ENCODE measurements at regions not wholly inside any gene's neighbourhood (a gene's known extent, or its start where the extent isn't known, plus 50 kb on each side); places are given as distances from the start of the nearest gene placed in this dataset.
"Not testable (repeated sequence)": the region's sequence is repeated elsewhere in the genome, so short reads cannot be mapped to it uniquely, and the experiment has no call there.

DNA sequence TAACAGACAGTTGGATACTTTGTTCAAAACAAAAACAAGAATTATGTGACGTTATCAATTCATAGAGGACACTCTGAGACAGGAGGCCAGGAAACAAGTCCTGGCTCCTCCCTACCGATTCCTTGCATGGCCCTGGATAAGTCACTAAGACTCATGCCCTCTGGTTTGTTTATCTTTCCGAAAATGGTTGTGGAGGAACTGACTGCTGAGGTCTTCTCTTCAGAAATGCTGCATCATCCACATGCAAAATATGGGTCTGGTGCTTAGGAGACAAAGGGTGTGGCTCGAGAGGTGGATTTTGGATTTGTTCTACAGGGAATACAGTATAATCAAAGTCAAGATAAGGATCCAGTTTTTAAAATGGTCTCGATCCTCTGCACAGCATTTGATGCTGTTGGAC lies 130.9 kb downstream of the RELL1 start:
- FAIRE-seq (no peak), DNase-seq (no peak)

DNA sequence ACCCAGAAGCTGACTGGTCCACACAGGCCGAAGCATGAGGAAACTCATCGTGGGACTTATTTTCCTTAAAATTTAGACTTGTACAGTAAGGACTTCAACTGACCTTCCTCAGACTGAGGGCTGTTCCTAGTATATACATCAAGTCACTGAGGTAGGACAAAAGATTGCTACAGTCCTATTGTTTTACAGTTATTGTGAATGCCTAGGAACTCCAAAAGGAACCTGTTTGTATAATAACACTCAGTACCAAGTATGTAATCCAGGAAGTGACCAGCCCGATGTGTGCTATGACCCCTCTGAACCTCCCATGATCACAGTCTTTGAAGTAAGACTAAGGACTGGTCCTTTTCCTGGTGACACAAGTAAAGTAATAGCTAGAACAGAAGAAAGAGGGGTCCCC lies 136.3 kb downstream of the RELL1 start:
- H3K4me3 ChIP-seq (ENCODE audit: low read length in 3 of 3); H3K36me3 ChIP-seq (ENCODE audit: control insufficient read depth in 2 of 3, insufficient read depth in 3 of 3, low read length in 3 of 3); intact Hi-C loops (cut with DNase I); H3K4me1 ChIP-seq (ENCODE audit: control insufficient read depth in 2 of 3, insufficient read depth in 2 of 3, low read depth in 1 of 3, low read length in 3 of 3); H3K27ac ChIP-seq (ENCODE audit: low read depth in 2 of 2, low read length in 2 of 2); H3K27me3 ChIP-seq (ENCODE audit: control insufficient read depth, insufficient read depth, low read length); H3K9ac ChIP-seq (ENCODE audit: low read length in 3 of 3); FAIRE-seq; DNase-seq: not testable (repeated sequence)
- H3K9me3 ChIP-seq (ENCODE audit: control insufficient read depth in 2 of 3, insufficient read depth in 1 of 3, low read length in 3 of 3), result peaks cover 0 to 16% (median 2%) of the 10 kb centered on the region in 3 donors

More for the DNA sequence above, 130.9 kb downstream of the RELL1 start:
- H3K4me3 ChIP-seq (ENCODE audit: low read length in 3 of 3), result no peak overlapping the region
- intact Hi-C loops (cut with DNase I), result no loop called here
- no peaks in the 10 kb centered on the region for H3K27me3 ChIP-seq (ENCODE audit: control insufficient read depth, insufficient read depth, low read length)
- H3K9ac ChIP-seq (ENCODE audit: low read length in 3 of 3), result no peak overlapping the region
- no peak overlapping the region for H3K27ac ChIP-seq (ENCODE audit: low read depth in 2 of 2, low read length in 2 of 2)
- H3K4me1 ChIP-seq (ENCODE audit: control insufficient read depth in 2 of 3, insufficient read depth in 2 of 3, low read depth in 1 of 3, low read length in 3 of 3), result no peaks in the 10 kb centered on the region
- H3K9me3 ChIP-seq (ENCODE audit: control insufficient read depth in 2 of 3, insufficient read depth in 1 of 3, low read length in 3 of 3), result peaks cover 0 to 12% (median 0%) of the 10 kb centered on the region in 3 donors
- peaks cover 0 to 2% (median 0%) of the 10 kb centered on the region in 3 donors for H3K36me3 ChIP-seq (ENCODE audit: control insufficient read depth in 2 of 3, insufficient read depth in 3 of 3, low read length in 3 of 3)
- TF ChIP-seq, protein P1, sequence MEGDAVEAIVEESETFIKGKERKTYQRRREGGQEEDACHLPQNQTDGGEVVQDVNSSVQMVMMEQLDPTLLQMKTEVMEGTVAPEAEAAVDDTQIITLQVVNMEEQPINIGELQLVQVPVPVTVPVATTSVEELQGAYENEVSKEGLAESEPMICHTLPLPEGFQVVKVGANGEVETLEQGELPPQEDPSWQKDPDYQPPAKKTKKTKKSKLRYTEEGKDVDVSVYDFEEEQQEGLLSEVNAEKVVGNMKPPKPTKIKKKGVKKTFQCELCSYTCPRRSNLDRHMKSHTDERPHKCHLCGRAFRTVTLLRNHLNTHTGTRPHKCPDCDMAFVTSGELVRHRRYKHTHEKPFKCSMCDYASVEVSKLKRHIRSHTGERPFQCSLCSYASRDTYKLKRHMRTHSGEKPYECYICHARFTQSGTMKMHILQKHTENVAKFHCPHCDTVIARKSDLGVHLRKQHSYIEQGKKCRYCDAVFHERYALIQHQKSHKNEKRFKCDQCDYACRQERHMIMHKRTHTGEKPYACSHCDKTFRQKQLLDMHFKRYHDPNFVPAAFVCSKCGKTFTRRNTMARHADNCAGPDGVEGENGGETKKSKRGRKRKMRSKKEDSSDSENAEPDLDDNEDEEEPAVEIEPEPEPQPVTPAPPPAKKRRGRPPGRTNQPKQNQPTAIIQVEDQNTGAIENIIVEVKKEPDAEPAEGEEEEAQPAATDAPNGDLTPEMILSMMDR (IDR thresholded peaks at IDR 0.05; ENCODE audit: borderline replicate concordance, extremely low read depth, insufficient read depth), result no peak

DNA sequence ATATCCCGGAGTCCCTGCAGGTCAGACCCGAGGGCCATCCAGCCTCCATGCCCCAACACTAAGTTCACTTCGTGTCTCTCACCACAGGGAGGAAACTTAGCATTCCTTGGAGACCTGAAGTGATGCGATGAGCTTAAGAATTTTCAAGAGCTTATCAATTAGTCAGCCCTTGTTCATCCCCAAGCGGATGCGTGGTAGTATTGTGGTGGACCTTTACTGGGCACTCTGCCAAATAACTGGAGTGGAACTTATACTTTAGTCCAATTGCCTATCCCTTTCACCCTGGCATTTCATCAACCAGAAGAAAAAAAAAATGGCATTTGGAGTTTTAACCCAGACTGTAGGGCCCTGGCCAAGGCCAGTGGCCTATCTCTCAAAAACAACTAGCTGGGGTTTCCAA lies 137.1 kb downstream of the RELL1 start:
- Histone ChIP-seq H3K27ac (ENCODE audit: low read depth in 2 of 2, low read length in 2 of 2) (no peak overlapping the region), H3K4me1 (ENCODE audit: control insufficient read depth in 2 of 3, insufficient read depth in 2 of 3, low read depth in 1 of 3, low read length in 3 of 3) (no peaks in the 10 kb centered on the region), H3K27me3 (ENCODE audit: control insufficient read depth, insufficient read depth, low read length) (no peaks in the 10 kb centered on the region), H3K36me3 (ENCODE audit: control insufficient read depth in 2 of 3, insufficient read depth in 3 of 3, low read length in 3 of 3) (no peaks in the 10 kb centered on the region), H3K9ac (ENCODE audit: low read length in 3 of 3) (no peak overlapping the region), H3K4me3 (ENCODE audit: low read length in 3 of 3) (no peak overlapping the region), H3K9me3 (ENCODE audit: control insufficient read depth in 2 of 3, insufficient read depth in 1 of 3, low read length in 3 of 3) (peaks cover 0 to 16% (median 2%) of the 10 kb centered on the region in 3 donors)
- TF ChIP-seq, protein P1 (IDR thresholded peaks at IDR 0.05; ENCODE audit: borderline replicate concordance, extremely low read depth, insufficient read depth), result no peak
- intact Hi-C loops (cut with DNase I), result no loop called here
- no peak for DNase-seq
- no peak for FAIRE-seq

DNA sequence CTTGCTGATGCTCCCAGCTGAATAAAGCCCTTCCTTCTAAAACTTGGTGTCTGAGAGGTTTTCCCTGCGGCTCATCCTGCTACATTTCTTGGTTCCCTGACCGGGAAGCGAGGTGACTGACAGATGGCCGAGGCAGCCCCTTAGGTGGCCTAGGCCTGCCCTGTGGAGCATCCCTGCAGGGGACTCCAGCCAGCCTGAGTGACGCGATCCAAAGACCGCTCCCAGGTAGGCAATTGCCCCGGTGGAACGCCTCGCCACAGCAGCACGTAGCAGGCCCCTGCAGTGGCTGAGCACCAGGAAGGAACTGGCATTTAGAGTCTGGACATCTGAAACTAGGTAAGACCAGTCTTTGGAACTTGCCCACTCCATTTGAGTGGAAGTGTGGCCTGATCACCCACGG lies 139.6 kb downstream of the RELL1 start:
- Histone ChIP-seq H3K4me3 (ENCODE audit: low read length in 3 of 3) (no peak overlapping the region), H3K27ac (ENCODE audit: low read depth in 2 of 2, low read length in 2 of 2) (no peak overlapping the region), H3K9ac (ENCODE audit: low read length in 3 of 3) (no peak overlapping the region), H3K27me3 (ENCODE audit: control insufficient read depth, insufficient read depth, low read length) (no peaks in the 10 kb centered on the region), H3K4me1 (ENCODE audit: control insufficient read depth in 2 of 3, insufficient read depth in 2 of 3, low read depth in 1 of 3, low read length in 3 of 3) (peaks cover 0 to 6% (median 0%) of the 10 kb centered on the region in 3 donors), H3K9me3 (ENCODE audit: control insufficient read depth in 2 of 3, insufficient read depth in 1 of 3, low read length in 3 of 3) (peaks cover 0 to 4% (median 2%) of the 10 kb centered on the region in 3 donors), H3K36me3 (ENCODE audit: control insufficient read depth in 2 of 3, insufficient read depth in 3 of 3, low read length in 3 of 3) (no peaks in the 10 kb centered on the region)
- TF ChIP-seq, protein P1 (IDR thresholded peaks at IDR 0.05; ENCODE audit: borderline replicate concordance, extremely low read depth, insufficient read depth), result no peak
- FAIRE-seq (no peak), DNase-seq (no peak)
- intact Hi-C loops (cut with DNase I), result no loop called here

Measured in kidney (tissue), 13 donors.